Smooth muscle cell (in vitro differentiated cells): ENCODE measurements at regions not wholly inside any gene's neighbourhood (a gene's known extent, or its start where the extent isn't known, plus 50 kb on each side); places are given as distances from the start of the nearest gene placed in this dataset.

Experiments
- DNase-seq: peaks from one replicate; lab custom pipeline; 2025; ENCODE audit not compliant: unreplicated experiment; lab: John Stamatoyannopoulos, UW
- H2AFZ ChIP-seq: fragments of 200-600 bp; sonication (generic); 2 replicates; pipeline ENCODE4 v1.6.0; 2016; ENCODE audit warnings: antibody characterized with exemption, low read depth, mild to moderate bottlenecking
- H3F3A ChIP-seq: fragments of 200-600 bp; sonication (generic); 2 replicates; pipeline ENCODE4 v1.6.0; 2017; ENCODE audit warnings: antibody characterized with exemption, low read depth
- H3K27ac ChIP-seq: fragments of 200-600 bp; sonication (generic); 2 replicates; pipeline ENCODE4 v1.5.1; 2016; ENCODE audit warnings: low read depth, mild to moderate bottlenecking
- H3K27me3 ChIP-seq: fragments of 200-600 bp; sonication (generic); 2 replicates; pipeline ENCODE4 v1.6.1; 2016; ENCODE audit warnings: low read depth, mild to moderate bottlenecking
- H3K36me3 ChIP-seq: fragments of 200-600 bp; sonication (generic); 2 replicates; pipeline ENCODE4 v1.5.1; 2016; ENCODE audit warnings: low read depth
- H3K4me1 ChIP-seq: fragments of 200-600 bp; sonication (generic); 2 replicates; pipeline ENCODE4 v1.5.1; 2016; ENCODE audit warnings: low read depth
- H3K4me2 ChIP-seq: fragments of 200-600 bp; sonication (generic); 2 replicates; pipeline ENCODE4 v1.6.0; 2016; ENCODE audit warnings: mild to moderate bottlenecking
- H3K4me3 ChIP-seq: fragments of 200-600 bp; sonication (generic); 2 replicates; pipeline ENCODE4 v1.5.1; 2016; ENCODE audit warnings: mild to moderate bottlenecking
- H3K79me2 ChIP-seq: fragments of 200-600 bp; sonication (generic); 2 replicates; pipeline ENCODE4 v1.6.0; 2016; ENCODE audit warnings: low read depth, mild to moderate bottlenecking
- H3K9ac ChIP-seq: fragments of 200-600 bp; sonication (generic); 2 replicates; pipeline ENCODE4 v1.6.0; 2016; ENCODE audit warnings: low read depth
- H3K9me3 ChIP-seq: fragments of 200-600 bp; sonication (generic); replicated peaks from 2 replicates; pipeline ENCODE4 v1.5.1; 2016; ENCODE audit warnings: low read depth
- H4K20me1 ChIP-seq: fragments of 200-600 bp; sonication (generic); 2 replicates; pipeline ENCODE4 v1.6.0; 2016; ENCODE audit warnings: low read depth
- CTCF ChIP-seq: fragments of 200-600 bp; sonication (generic); IDR thresholded peaks from 2 replicates; pipeline ENCODE4 v1.5.1; 2017; ENCODE audit warnings: borderline replicate concordance, mild to moderate bottlenecking, antibody characterized with exemption; ENCODE audit not compliant: insufficient read depth, poor library complexity, severe bottlenecking
- WGBS: methylation state at CpG from one replicate; pipeline ENCODE4 v1.1.7; 2016; ENCODE audit warnings: low lambda C conversion rate; 5-methylcytosine and 5-hydroxymethylcytosine counted together

DNA sequence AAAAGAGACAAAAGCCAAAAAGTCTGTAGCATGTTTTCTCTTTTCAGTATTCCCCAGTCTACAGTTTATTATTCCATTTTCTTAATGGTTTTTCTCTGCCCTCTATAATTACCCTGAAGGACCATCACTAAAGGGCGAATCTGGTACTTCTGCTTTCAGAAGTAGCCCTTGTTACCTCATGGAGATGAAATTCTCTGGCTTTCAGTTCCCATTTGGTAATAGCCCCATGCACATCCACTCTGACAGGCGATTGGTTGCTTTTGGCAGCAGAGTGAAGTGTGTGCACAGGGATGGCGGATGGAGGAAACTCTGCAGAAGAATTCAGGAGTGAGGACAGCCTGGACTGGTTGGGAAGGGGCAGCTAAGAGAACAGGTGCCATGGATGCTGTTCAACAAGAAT is 66.3 kb upstream of the NABP1 start:
- H3K27ac ChIP-seq = peak overlapping the region; percentile 74
- H3K4me3 ChIP-seq = no peak overlapping the region
- H3K4me1 ChIP-seq = no peaks in the 10 kb centered on the region
- no peaks in the 10 kb centered on the region for H3K27me3 ChIP-seq
- DNase-seq = no peak
- WGBS = 89% methylated on average over 3 of the region's 3 CpGs
- no peak overlapping the region for H2AFZ ChIP-seq
- TF ChIP-seq CTCF = no peak
- no peaks in the 10 kb centered on the region for H3F3A ChIP-seq
- H3K9me3 ChIP-seq = no peaks in the 10 kb centered on the region
- no peak overlapping the region for H3K9ac ChIP-seq
- no peaks in the 10 kb centered on the region for H3K79me2 ChIP-seq
- H4K20me1 ChIP-seq = no peaks in the 10 kb centered on the region
- no peak overlapping the region for H3K4me2 ChIP-seq
- H3K36me3 ChIP-seq = no peaks in the 10 kb centered on the region

DNA sequence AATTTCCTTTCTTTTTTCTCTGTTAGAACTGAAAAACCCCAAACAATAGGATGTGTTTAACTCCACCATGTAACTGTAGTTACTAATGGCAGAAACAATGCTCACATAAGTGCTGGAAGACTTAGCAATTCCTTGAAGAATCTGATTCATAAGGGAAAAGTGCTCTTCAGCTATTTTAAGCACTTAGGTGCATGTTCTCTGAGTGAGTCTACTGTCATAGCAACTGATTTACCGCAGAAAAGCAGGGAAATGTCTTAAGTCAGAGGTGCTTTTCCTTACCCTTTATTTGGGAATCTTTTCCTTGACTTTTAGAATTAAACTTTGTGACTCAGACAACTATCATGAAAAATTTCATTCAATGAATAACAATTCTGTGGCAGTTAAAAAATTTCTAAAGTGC is 65.4 kb upstream of the NABP1 start:
- DNase-seq = no peak
- Histone ChIP-seq H3K9me3 (no peaks in the 10 kb centered on the region), H4K20me1 (no peaks in the 10 kb centered on the region), H3K79me2 (no peaks in the 10 kb centered on the region), H3K4me3 (no peak overlapping the region), H2AFZ (no peak overlapping the region), H3K9ac (peak overlapping the region; percentile 32), H3K27ac (peak overlapping the region; percentile 74), H3K36me3 (no peaks in the 10 kb centered on the region), H3K27me3 (no peaks in the 10 kb centered on the region), H3K4me1 (no peaks in the 10 kb centered on the region), H3F3A (no peaks in the 10 kb centered on the region), H3K4me2 (no peak overlapping the region)
- 48% methylated on average over 1 of the region's 1 CpG for WGBS
- no peak for TF ChIP-seq CTCF

- 94% methylated on average over 3 of the region's 3 CpGs for WGBS
- no peaks in the 10 kb centered on the region for H3K27me3 ChIP-seq
- no peaks in the 10 kb centered on the region for H3F3A ChIP-seq
- H2AFZ ChIP-seq = no peak overlapping the region
- H3K79me2 ChIP-seq = no peaks in the 10 kb centered on the region
- no peak for TF ChIP-seq CTCF
- H3K4me2 ChIP-seq = no peak overlapping the region
- no peak overlapping the region for H3K27ac ChIP-seq
- no peaks in the 10 kb centered on the region for H4K20me1 ChIP-seq
- no peak overlapping the region for H3K9ac ChIP-seq
- no peaks in the 10 kb centered on the region for H3K9me3 ChIP-seq
- no peak for DNase-seq
- no peak overlapping the region for H3K4me3 ChIP-seq
- no peaks in the 10 kb centered on the region for H3K36me3 ChIP-seq
- no peaks in the 10 kb centered on the region for H3K4me1 ChIP-seq
Observed at GRCh38 chr2:191614759-191615158, 63.2 kb upstream of the NABP1 start.

DNA sequence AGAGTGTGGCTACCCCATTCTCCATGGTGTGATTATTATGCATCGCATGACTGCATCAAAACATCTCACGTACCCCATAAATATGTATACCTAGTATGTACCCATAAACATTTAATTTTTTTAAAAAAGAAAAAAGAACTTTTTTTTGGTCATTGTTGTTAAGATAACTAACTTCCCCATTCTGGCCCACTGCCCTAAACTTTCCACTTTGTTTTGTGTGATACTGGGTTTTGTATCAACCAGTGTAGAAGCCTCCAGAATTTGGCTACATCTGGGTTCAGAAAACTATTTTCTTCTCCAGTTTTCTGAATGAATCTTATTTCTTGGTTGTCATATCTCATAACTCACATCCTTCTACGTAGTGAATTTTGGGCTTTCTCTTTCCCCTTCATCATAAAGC is 62.3 kb upstream of the NABP1 start:
- Histone ChIP-seq H3K79me2 (no peaks in the 10 kb centered on the region), H3K4me1 (no peaks in the 10 kb centered on the region), H3K36me3 (no peaks in the 10 kb centered on the region), H4K20me1 (no peaks in the 10 kb centered on the region), H3K9me3 (no peaks in the 10 kb centered on the region), H3K27ac (no peak overlapping the region), H3K4me2 (no peak overlapping the region), H3F3A (no peaks in the 10 kb centered on the region), H3K4me3 (no peak overlapping the region), H2AFZ (no peak overlapping the region), H3K27me3 (no peaks in the 10 kb centered on the region), H3K9ac (no peak overlapping the region)
- TF ChIP-seq CTCF = no peak
- DNase-seq = no peak
- WGBS = 63% methylated on average over 3 of the region's 3 CpGs
